ENCODE measurements at regions not wholly inside any gene's neighbourhood (a gene's known extent, or its start where the extent isn't known, plus 50 kb on each side); places are given as distances from the start of the nearest gene placed in this dataset.

DNA sequence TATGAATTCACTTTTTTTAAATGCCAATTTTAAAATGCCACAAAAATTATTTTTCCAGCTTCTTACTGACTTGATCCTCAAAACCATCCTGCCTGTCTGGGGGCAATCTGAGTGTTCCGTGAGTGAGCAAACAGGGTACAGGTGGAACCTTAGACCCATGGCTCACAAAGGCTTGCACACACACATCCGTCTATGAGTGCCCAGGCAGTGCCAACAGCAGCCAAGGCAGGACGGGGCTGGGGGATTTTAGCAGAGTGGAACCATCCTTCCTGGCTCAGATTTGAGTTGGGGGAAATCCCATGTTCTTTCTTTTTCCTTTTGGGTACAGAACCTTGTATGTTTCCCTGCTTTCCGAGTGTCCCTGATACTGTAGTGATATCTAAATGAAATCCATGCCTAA, 377.7 kb upstream of the MGMT start:
- TF ChIP-seq, protein P1, sequence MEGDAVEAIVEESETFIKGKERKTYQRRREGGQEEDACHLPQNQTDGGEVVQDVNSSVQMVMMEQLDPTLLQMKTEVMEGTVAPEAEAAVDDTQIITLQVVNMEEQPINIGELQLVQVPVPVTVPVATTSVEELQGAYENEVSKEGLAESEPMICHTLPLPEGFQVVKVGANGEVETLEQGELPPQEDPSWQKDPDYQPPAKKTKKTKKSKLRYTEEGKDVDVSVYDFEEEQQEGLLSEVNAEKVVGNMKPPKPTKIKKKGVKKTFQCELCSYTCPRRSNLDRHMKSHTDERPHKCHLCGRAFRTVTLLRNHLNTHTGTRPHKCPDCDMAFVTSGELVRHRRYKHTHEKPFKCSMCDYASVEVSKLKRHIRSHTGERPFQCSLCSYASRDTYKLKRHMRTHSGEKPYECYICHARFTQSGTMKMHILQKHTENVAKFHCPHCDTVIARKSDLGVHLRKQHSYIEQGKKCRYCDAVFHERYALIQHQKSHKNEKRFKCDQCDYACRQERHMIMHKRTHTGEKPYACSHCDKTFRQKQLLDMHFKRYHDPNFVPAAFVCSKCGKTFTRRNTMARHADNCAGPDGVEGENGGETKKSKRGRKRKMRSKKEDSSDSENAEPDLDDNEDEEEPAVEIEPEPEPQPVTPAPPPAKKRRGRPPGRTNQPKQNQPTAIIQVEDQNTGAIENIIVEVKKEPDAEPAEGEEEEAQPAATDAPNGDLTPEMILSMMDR (IDR thresholded peaks at IDR 0.05; ENCODE audit: poor library complexity) = no peak
- TF ChIP-seq EZH2 (IDR thresholded peaks at IDR 0.05; ENCODE audit: borderline replicate concordance) = no peak
